ENCODE measurements at regions not wholly inside any gene's neighbourhood (a gene's known extent, or its start where the extent isn't known, plus 50 kb on each side); places are given as distances from the start of the nearest gene placed in this dataset.

DNA sequence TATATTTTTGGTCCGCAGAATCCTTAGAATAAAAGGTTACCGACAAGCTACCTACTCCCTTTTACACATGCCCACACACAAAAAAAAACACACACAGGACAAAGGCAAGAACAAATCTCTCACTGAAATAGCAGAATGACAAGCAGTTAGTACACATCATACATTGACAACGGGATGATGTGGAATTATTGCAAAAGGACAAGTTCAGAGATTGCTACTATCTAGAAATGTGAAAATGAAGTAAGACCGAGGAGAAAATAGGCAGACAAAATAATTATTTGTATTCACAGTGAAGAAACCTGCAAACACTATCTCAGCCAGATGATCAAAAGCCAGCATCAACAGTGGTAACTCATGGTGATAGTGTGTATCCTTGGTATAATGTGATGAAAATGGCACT is 112.2 kb upstream of the C3orf80 start:
- Mint-ChIP-seq H3K27ac (no peak overlapping the region), H3K4me3 (no peak overlapping the region), H3K4me1 (no peaks in the 10 kb centered on the region), H3K27me3 (peaks cover 12 to 26% (median 13%) of the 10 kb centered on the region in 5 donors), H3K9me3 (peaks cover 0 to 3% (median 0%) of the 10 kb centered on the region in 11 donors), H3K36me3 (peaks cover 0 to 4% (median 0%) of the 10 kb centered on the region in 5 donors)
- no peak for DNase-seq
- no peak for ATAC-seq
- H3K27me3 ChIP-seq (ENCODE audit: control insufficient read depth in 2 of 2, insufficient read depth in 2 of 2, low read length in 2 of 2), result no peaks in the 10 kb centered on the region
- H3K4me3 ChIP-seq (ENCODE audit: low read length), result no peak overlapping the region
- H3K27ac ChIP-seq (ENCODE audit: low read depth, low read length), result no peak overlapping the region
- ChIA-PET POLR2A (no interaction called here), CTCF (no interaction called here)
- no peaks in the 10 kb centered on the region for H3K9me3 ChIP-seq (ENCODE audit: control insufficient read depth in 2 of 3, low read length in 3 of 3)
- no peaks in the 10 kb centered on the region for H3K4me1 ChIP-seq (ENCODE audit: control insufficient read depth in 2 of 2, insufficient read depth in 2 of 2, low read length in 2 of 2)
- H3K36me3 ChIP-seq (ENCODE audit: control insufficient read depth in 2 of 3, insufficient read depth in 3 of 3, low read length in 3 of 3), result no peaks in the 10 kb centered on the region
- intact Hi-C loops (cut with micrococcal nuclease), result no loop called here

DNA sequence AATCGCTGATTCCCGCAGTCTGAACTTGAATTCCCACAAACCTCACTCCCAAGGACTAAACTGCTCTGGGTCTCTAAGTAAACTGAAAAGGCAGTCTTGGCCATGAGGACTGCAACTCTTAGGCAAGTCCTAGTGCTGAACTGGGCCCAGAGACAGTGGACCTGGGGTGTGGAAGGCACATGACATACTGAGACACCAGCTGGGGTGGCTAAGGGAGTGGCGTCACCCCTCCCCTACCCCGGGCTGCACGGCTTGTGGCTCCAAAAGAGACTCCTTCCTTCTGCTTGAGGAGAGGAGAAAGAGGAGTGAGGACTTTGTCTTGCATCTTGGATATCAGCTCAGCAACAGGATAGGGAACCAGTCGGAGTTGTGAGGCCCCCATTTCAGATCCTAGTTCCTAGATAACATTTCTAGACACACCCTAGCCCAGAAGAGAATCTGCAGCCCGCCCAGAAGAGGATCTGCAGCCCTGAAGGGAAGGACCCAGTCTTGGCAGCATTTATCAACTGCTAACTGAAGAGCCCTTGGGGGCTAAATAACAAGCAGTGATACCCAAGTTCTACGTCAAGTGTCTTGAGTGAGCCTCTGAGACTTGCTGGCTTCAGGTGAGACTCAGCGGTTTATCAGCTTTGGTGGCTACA is 110.7 kb upstream of the C3orf80 start:
- ATAC-seq (no peak), DNase-seq (no peak)
- Mint-ChIP-seq H3K36me3 (peaks cover 0 to 10% (median 0%) of the 10 kb centered on the region in 5 donors), H3K27ac (no peak overlapping the region), H3K9me3 (peaks cover 0 to 6% (median 2%) of the 10 kb centered on the region in 11 donors), H3K4me1 (no peaks in the 10 kb centered on the region), H3K4me3 (no peak overlapping the region), H3K27me3 (peaks cover 12 to 34% (median 27%) of the 10 kb centered on the region in 5 donors)
- Histone ChIP-seq H3K4me3 (ENCODE audit: low read length) (no peak overlapping the region), H3K27me3 (ENCODE audit: control insufficient read depth in 2 of 2, insufficient read depth in 2 of 2, low read length in 2 of 2) (no peaks in the 10 kb centered on the region), H3K4me1 (ENCODE audit: control insufficient read depth in 2 of 2, insufficient read depth in 2 of 2, low read length in 2 of 2) (no peaks in the 10 kb centered on the region), H3K36me3 (ENCODE audit: control insufficient read depth in 2 of 3, insufficient read depth in 3 of 3, low read length in 3 of 3) (no peaks in the 10 kb centered on the region), H3K9me3 (ENCODE audit: control insufficient read depth in 2 of 3, low read length in 3 of 3) (no peaks in the 10 kb centered on the region), H3K27ac (ENCODE audit: low read depth, low read length) (no peak overlapping the region)
- POLR2A ChIA-PET, result no interaction called here
- CTCF ChIA-PET, result no interaction called here
- intact Hi-C loops (cut with micrococcal nuclease), result no loop called here

DNA sequence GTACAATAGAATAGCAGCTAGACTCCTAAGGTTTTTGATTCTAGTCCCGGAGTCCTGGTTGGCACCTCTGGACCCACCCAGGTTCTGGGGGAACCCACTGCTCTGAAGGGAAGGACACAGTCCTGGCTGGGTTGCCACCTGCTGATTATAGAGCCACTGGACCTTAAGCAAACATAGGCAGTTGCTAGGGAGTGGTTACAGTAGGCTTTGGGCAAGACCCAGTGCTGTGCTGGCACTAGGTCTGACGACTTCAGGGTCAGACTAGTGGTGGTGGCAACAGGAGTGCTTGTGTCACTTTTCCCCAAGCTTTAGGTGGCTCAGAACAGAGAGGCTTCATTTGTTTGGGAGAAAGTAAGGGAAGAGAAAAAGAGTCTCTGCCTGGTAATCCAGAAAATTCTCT is 109.8 kb upstream of the C3orf80 start:
- peaks cover 0 to 10% (median 4%) of the 10 kb centered on the region in 11 donors for H3K9me3 Mint-ChIP-seq
- H3K9me3 ChIP-seq (ENCODE audit: control insufficient read depth in 2 of 3, low read length in 3 of 3), result no peaks in the 10 kb centered on the region
- H3K36me3 Mint-ChIP-seq, result peaks cover 0 to 16% (median 0%) of the 10 kb centered on the region in 5 donors
- POLR2A ChIA-PET, result no interaction called here
- CTCF ChIA-PET, result no interaction called here
- no peak overlapping the region for H3K27ac Mint-ChIP-seq
- H3K4me1 Mint-ChIP-seq, result no peaks in the 10 kb centered on the region
- H3K4me3 Mint-ChIP-seq, result no peak overlapping the region
- no peaks in the 10 kb centered on the region for H3K36me3 ChIP-seq (ENCODE audit: control insufficient read depth in 2 of 3, insufficient read depth in 3 of 3, low read length in 3 of 3)
- no peak for DNase-seq
- H3K4me3 ChIP-seq (ENCODE audit: low read length), result no peak overlapping the region
- H3K27me3 Mint-ChIP-seq, result peaks cover 12 to 41% (median 31%) of the 10 kb centered on the region in 5 donors
- H3K4me1 ChIP-seq (ENCODE audit: control insufficient read depth in 2 of 2, insufficient read depth in 2 of 2, low read length in 2 of 2), result no peaks in the 10 kb centered on the region
- no peaks in the 10 kb centered on the region for H3K27me3 ChIP-seq (ENCODE audit: control insufficient read depth in 2 of 2, insufficient read depth in 2 of 2, low read length in 2 of 2)
- intact Hi-C loops (cut with micrococcal nuclease), result no loop called here
- ATAC-seq, result no peak
- no peak overlapping the region for H3K27ac ChIP-seq (ENCODE audit: low read depth, low read length)

DNA sequence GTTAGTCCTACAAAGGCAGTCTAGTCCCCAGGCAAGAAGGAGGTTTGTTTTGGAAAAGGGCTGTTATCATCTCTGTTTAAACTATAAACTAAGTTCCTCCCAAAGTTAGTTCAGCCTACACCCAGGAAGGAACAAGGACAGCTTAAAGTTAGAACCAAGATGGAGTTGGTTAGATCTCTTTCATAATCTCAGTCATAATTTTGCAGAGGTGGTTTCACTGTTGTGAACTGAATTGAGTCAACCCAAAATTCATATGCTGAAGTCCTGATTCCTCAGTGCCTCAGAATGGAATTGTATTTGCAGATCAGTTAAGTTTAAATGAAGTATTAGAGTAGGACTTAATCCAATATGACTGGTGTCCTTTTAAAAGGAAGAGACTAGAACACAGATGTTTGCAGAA is 101.0 kb upstream of the C3orf80 start:
- Mint-ChIP-seq H3K4me1 (peaks cover 0 to under 1% (median 0%) of the 10 kb centered on the region in 7 donors), H3K27ac (no peak overlapping the region), H3K36me3 (peaks cover 0 to 8% (median 0%) of the 10 kb centered on the region in 5 donors), H3K9me3 (peaks cover 0 to 9% (median 3%) of the 10 kb centered on the region in 11 donors), H3K4me3 (no peak overlapping the region), H3K27me3 (peaks cover 2 to 20% (median 6%) of the 10 kb centered on the region in 5 donors)
- POLR2A ChIA-PET, result no interaction called here
- no peak for DNase-seq
- Histone ChIP-seq H3K36me3 (ENCODE audit: control insufficient read depth in 2 of 3, insufficient read depth in 3 of 3, low read length in 3 of 3) (no peaks in the 10 kb centered on the region), H3K27me3 (ENCODE audit: control insufficient read depth in 2 of 2, insufficient read depth in 2 of 2, low read length in 2 of 2) (no peaks in the 10 kb centered on the region), H3K27ac (ENCODE audit: low read depth, low read length) (no peak overlapping the region), H3K9me3 (ENCODE audit: control insufficient read depth in 2 of 3, low read length in 3 of 3) (no peaks in the 10 kb centered on the region), H3K4me3 (ENCODE audit: low read length) (no peak overlapping the region), H3K4me1 (ENCODE audit: control insufficient read depth in 2 of 2, insufficient read depth in 2 of 2, low read length in 2 of 2) (no peaks in the 10 kb centered on the region)
- intact Hi-C loops (cut with micrococcal nuclease), result no loop called here
- CTCF ChIA-PET, result no interaction called here
- no peak for ATAC-seq

DNA sequence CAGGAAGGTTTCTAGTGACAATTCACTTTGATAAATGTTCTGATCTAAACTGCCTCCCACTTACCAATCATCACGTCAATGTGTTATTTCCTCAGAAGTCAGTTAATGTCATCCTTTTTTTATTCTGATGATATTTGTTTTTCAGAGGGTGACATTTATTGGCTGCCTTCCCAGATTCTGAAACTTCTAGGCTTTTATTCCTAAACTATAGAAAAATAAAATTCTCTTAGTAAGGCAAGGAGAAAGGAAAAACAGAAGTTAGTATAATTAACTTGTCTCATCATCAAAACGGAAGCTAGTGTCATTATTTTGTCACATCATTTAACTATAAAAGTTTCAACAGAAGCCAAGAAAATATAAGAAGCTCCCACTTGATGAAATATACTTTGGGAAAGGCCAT is 100.0 kb upstream of the C3orf80 start:
- Mint-ChIP-seq H3K27ac (no peak overlapping the region), H3K4me1 (peaks cover 0 to 5% (median 0%) of the 10 kb centered on the region in 7 donors), H3K9me3 (peaks cover 0 to 6% (median 3%) of the 10 kb centered on the region in 11 donors), H3K27me3 (peaks cover 4 to 16% (median 6%) of the 10 kb centered on the region in 5 donors), H3K4me3 (no peak overlapping the region), H3K36me3 (peaks cover 0 to 2% (median 0%) of the 10 kb centered on the region in 5 donors)
- intact Hi-C loops (cut with micrococcal nuclease), result no loop called here
- no peak overlapping the region for H3K4me3 ChIP-seq (ENCODE audit: low read length)
- DNase-seq, result no peak
- no peaks in the 10 kb centered on the region for H3K4me1 ChIP-seq (ENCODE audit: control insufficient read depth in 2 of 2, insufficient read depth in 2 of 2, low read length in 2 of 2)
- ChIA-PET CTCF (no interaction called here), POLR2A (no interaction called here)
- H3K27me3 ChIP-seq (ENCODE audit: control insufficient read depth in 2 of 2, insufficient read depth in 2 of 2, low read length in 2 of 2), result no peaks in the 10 kb centered on the region
- H3K27ac ChIP-seq (ENCODE audit: low read depth, low read length), result no peak overlapping the region
- no peaks in the 10 kb centered on the region for H3K9me3 ChIP-seq (ENCODE audit: control insufficient read depth in 2 of 3, low read length in 3 of 3)
- ATAC-seq, result no peak
- H3K36me3 ChIP-seq (ENCODE audit: control insufficient read depth in 2 of 3, insufficient read depth in 3 of 3, low read length in 3 of 3), result no peaks in the 10 kb centered on the region

DNA sequence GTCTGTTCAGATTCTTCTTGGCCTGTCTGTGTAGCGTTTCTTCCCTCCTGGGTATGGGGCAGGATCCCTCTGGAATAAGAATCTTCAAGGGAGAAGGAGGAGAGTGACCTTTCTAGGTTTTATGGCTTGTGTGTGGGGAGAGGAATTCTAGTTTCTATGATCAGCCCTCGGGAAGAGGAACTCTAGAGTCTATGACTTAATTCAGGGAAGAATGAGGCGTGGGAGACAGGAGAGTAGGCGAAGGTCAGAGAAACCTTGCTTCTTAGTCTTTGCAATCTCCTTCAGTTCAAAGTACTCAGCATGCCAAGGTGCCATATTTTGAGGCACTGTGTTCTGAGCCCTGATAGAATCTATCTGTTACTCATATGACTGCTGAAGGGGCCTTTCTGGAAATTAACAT is 99.2 kb upstream of the C3orf80 start:
- Histone ChIP-seq H3K4me3 (ENCODE audit: low read length) (no peak overlapping the region), H3K4me1 (ENCODE audit: control insufficient read depth in 2 of 2, insufficient read depth in 2 of 2, low read length in 2 of 2) (no peaks in the 10 kb centered on the region), H3K36me3 (ENCODE audit: control insufficient read depth in 2 of 3, insufficient read depth in 3 of 3, low read length in 3 of 3) (no peaks in the 10 kb centered on the region), H3K9me3 (ENCODE audit: control insufficient read depth in 2 of 3, low read length in 3 of 3) (no peaks in the 10 kb centered on the region), H3K27ac (ENCODE audit: low read depth, low read length) (no peak overlapping the region), H3K27me3 (ENCODE audit: control insufficient read depth in 2 of 2, insufficient read depth in 2 of 2, low read length in 2 of 2) (no peaks in the 10 kb centered on the region)
- no peaks in the 10 kb centered on the region for H3K9me3 Mint-ChIP-seq
- peaks cover 4 to 16% (median 8%) of the 10 kb centered on the region in 5 donors for H3K27me3 Mint-ChIP-seq
- no peak overlapping the region for H3K4me3 Mint-ChIP-seq
- no peak overlapping the region for H3K27ac Mint-ChIP-seq
- ATAC-seq (no peak), DNase-seq (no peak)
- ChIA-PET CTCF (no interaction called here), POLR2A (no interaction called here)
- no peaks in the 10 kb centered on the region for H3K36me3 Mint-ChIP-seq
- intact Hi-C loops (cut with micrococcal nuclease), result no loop called here
- H3K4me1 Mint-ChIP-seq, result peaks cover 0 to 5% (median 0%) of the 10 kb centered on the region in 7 donors

DNA sequence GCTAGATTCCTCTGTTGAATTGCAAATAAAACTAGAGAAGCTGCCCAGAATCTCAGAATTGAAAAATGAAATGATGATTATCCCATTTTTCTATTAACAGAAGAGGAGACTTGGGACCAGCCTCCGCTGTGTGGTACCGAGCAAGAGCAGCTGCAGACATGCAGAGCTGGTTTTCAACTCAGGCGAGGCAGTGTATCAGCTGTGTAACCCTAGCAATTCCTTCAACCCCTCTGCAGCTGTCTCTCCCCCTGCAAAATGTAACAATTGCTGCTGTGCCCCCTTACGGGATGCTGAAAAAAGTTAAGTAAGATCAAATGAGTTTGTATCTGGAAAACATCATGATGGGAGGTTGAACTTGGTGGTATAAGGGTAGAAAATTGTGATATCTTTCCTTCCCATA is 98.5 kb upstream of the C3orf80 start:
- Histone ChIP-seq H3K27me3 (ENCODE audit: control insufficient read depth in 2 of 2, insufficient read depth in 2 of 2, low read length in 2 of 2) (no peaks in the 10 kb centered on the region), H3K9me3 (ENCODE audit: control insufficient read depth in 2 of 3, low read length in 3 of 3) (no peaks in the 10 kb centered on the region), H3K36me3 (ENCODE audit: control insufficient read depth in 2 of 3, insufficient read depth in 3 of 3, low read length in 3 of 3) (no peaks in the 10 kb centered on the region), H3K4me3 (ENCODE audit: low read length) (no peak overlapping the region), H3K27ac (ENCODE audit: low read depth, low read length) (no peak overlapping the region), H3K4me1 (ENCODE audit: control insufficient read depth in 2 of 2, insufficient read depth in 2 of 2, low read length in 2 of 2) (no peaks in the 10 kb centered on the region)
- no peak overlapping the region for H3K27ac Mint-ChIP-seq
- ATAC-seq (no peak), DNase-seq (no peak)
- peaks cover 4 to 10% (median 6%) of the 10 kb centered on the region in 5 donors for H3K27me3 Mint-ChIP-seq
- intact Hi-C loops (cut with micrococcal nuclease), result no loop called here
- H3K4me3 Mint-ChIP-seq, result no peak overlapping the region
- ChIA-PET CTCF (no interaction called here), POLR2A (no interaction called here)
- H3K4me1 Mint-ChIP-seq, result peaks cover 0 to 5% (median 0%) of the 10 kb centered on the region in 7 donors
- H3K36me3 Mint-ChIP-seq, result no peaks in the 10 kb centered on the region
- no peaks in the 10 kb centered on the region for H3K9me3 Mint-ChIP-seq
